Naive thymus-derived CD8-positive, alpha-beta T cell (primary cell): ENCODE measurements at regions not wholly inside any gene's neighbourhood (a gene's known extent, or its start where the extent isn't known, plus 50 kb on each side); places are given as distances from the start of the nearest gene placed in this dataset.
"Not testable (repeated sequence)": the region's sequence is repeated elsewhere in the genome, so short reads cannot be mapped to it uniquely, and the experiment has no call there.

Source experiments
- ATAC-seq, 2 donors: fragments of 150-1000 bp; cut with Tn5 transposase in 1 of 2; sonication (Bioruptor Pico), chemical (Tn5 transposase) in 1 of 2; 1 replicate in 1 of 2; 2 replicates in 1 of 2; pipeline ENCODE4 v1.10.0; 2021; ENCODE audit warnings: mild to moderate bottlenecking in 2 of 2, moderate library complexity in 2 of 2
- POLR2A ChIA-PET: fragments of 350-600 bp; sonication (Branson Sonifier 250); formaldehyde crosslinking; loops from one replicate; lab custom pipeline; 2021; ENCODE audit warnings: antibody characterized with exemption; lab: Charles Lee
- DNase-seq, 10 donors: peaks; one replicate each; pipeline versions ENCODE4 v3.0.0 to v3.0.0-alpha.2; 2020 to 2022
- H3K27ac Mint-ChIP-seq, 10 donors: one replicate each; pipeline ENCODE4 v1.8.0; 2020 to 2022; ENCODE audit warnings: mild to moderate bottlenecking in 10 of 10, mixed read lengths in 10 of 10, moderate library complexity in 4 of 10, inconsistent platforms in 1 of 10
- H3K27me3 Mint-ChIP-seq, 5 donors: one replicate each; pipeline ENCODE4 v1.8.0; 2021 to 2022; ENCODE audit warnings: mixed read lengths in 5 of 5
- H3K36me3 Mint-ChIP-seq, 3 donors: one replicate each; pipeline ENCODE4 v1.8.0; 2020 to 2022; ENCODE audit warnings: mixed read lengths in 3 of 3, mild to moderate bottlenecking in 2 of 3, inconsistent platforms in 1 of 3
- H3K4me1 Mint-ChIP-seq, 4 donors: one replicate each; pipeline ENCODE4 v1.8.0; 2021 to 2022; ENCODE audit warnings: mixed read lengths in 4 of 4
- H3K4me3 Mint-ChIP-seq, 10 donors: one replicate each; pipeline ENCODE4 v1.8.0; 2020 to 2022; ENCODE audit warnings: mild to moderate bottlenecking in 10 of 10, mixed read lengths in 10 of 10, moderate library complexity in 6 of 10, inconsistent platforms in 1 of 10
- H3K9me3 Mint-ChIP-seq, 9 donors: one replicate each; pipeline ENCODE4 v1.8.0; 2020 to 2022; ENCODE audit warnings: mixed read lengths in 9 of 9, mild to moderate bottlenecking in 3 of 9, inconsistent platforms in 1 of 9, moderate library complexity in 1 of 9

GRCh38 chr6:103344554-103345163 is 1515.1 kb downstream of the HACE1 start:
- no peak overlapping the region for H3K27ac Mint-ChIP-seq
- ATAC-seq (no peak), DNase-seq (no peak)
- no peaks in the 10 kb centered on the region for H3K4me1 Mint-ChIP-seq
- no peaks in the 10 kb centered on the region for H3K36me3 Mint-ChIP-seq
- H3K4me3 Mint-ChIP-seq: no peak overlapping the region
- no peaks in the 10 kb centered on the region for H3K27me3 Mint-ChIP-seq
- POLR2A ChIA-PET: no interaction called here
- H3K9me3 Mint-ChIP-seq: peaks cover 0 to 3% (median 0%) of the 10 kb centered on the region in 9 donors

- Mint-ChIP-seq H3K27me3 (no peaks in the 10 kb centered on the region), H3K4me1 (no peaks in the 10 kb centered on the region), H3K9me3 (peaks cover 0 to 3% (median 0%) of the 10 kb centered on the region in 9 donors), H3K36me3 (no peaks in the 10 kb centered on the region), H3K4me3 (no peak overlapping the region), H3K27ac (no peak overlapping the region)
- POLR2A ChIA-PET: no interaction called here
- DNase-seq (no peak), ATAC-seq (no peak)
Observed at GRCh38 chr6:103335412-103335811, 1524.3 kb downstream of the HACE1 start.

GRCh38 chr6:103326760-103327757 is 1532.7 kb downstream of the HACE1 start:
- POLR2A ChIA-PET: no interaction called here
- ATAC-seq (no peak), DNase-seq (no peak)
- no peaks in the 10 kb centered on the region for H3K27me3 Mint-ChIP-seq
- no peaks in the 10 kb centered on the region for H3K36me3 Mint-ChIP-seq
- no peak overlapping the region for H3K4me3 Mint-ChIP-seq
- no peak overlapping the region for H3K27ac Mint-ChIP-seq
- no peaks in the 10 kb centered on the region for H3K4me1 Mint-ChIP-seq
- H3K9me3 Mint-ChIP-seq: peaks cover 0 to 8% (median 2%) of the 10 kb centered on the region in 9 donors

GRCh38 chr6:103313432-103313831 is 1546.3 kb downstream of the HACE1 start:
- no peak overlapping the region for H3K4me3 Mint-ChIP-seq
- POLR2A ChIA-PET: no interaction called here
- H3K27ac Mint-ChIP-seq: no peak overlapping the region

GRCh38 chr6:103294376-103294775 is 1565.3 kb downstream of the HACE1 start:
- H3K27ac Mint-ChIP-seq, POLR2A ChIA-PET, H3K27me3 Mint-ChIP-seq, ATAC-seq, H3K36me3 Mint-ChIP-seq, H3K9me3 Mint-ChIP-seq, DNase-seq, H3K4me3 Mint-ChIP-seq, H3K4me1 Mint-ChIP-seq: not testable (repeated sequence)

More at GRCh38 chr6:103313432-103313831, 1546.3 kb downstream of the HACE1 start:
- DNase-seq: no peak
- H3K4me1 Mint-ChIP-seq: no peaks in the 10 kb centered on the region
- ATAC-seq: no peak
- H3K9me3 Mint-ChIP-seq: peaks cover 0 to 17% (median 3%) of the 10 kb centered on the region in 9 donors
- no peaks in the 10 kb centered on the region for H3K36me3 Mint-ChIP-seq
- no peaks in the 10 kb centered on the region for H3K27me3 Mint-ChIP-seq

GRCh38 chr6:103284835-103285234 is 1574.9 kb downstream of the HACE1 start:
- Mint-ChIP-seq H3K27me3 (no peaks in the 10 kb centered on the region), H3K27ac (no peak overlapping the region), H3K4me3 (no peak overlapping the region), H3K4me1 (no peaks in the 10 kb centered on the region), H3K9me3 (peaks cover 0 to 15% (median 5%) of the 10 kb centered on the region in 9 donors), H3K36me3 (no peaks in the 10 kb centered on the region)
- no peak for DNase-seq
- ATAC-seq: no peak
- POLR2A ChIA-PET: no interaction called here

- Mint-ChIP-seq H3K27ac (no peak overlapping the region), H3K4me3 (no peak overlapping the region), H3K4me1 (no peaks in the 10 kb centered on the region), H3K36me3 (no peaks in the 10 kb centered on the region), H3K27me3 (no peaks in the 10 kb centered on the region), H3K9me3 (peaks cover 0 to 14% (median 8%) of the 10 kb centered on the region in 9 donors)
- DNase-seq: no peak
- no peak for ATAC-seq
- POLR2A ChIA-PET: no interaction called here
Observed at GRCh38 chr6:103280417-103280816, 1579.3 kb downstream of the HACE1 start.

- peaks cover 0 to 14% (median 4%) of the 10 kb centered on the region in 9 donors for H3K9me3 Mint-ChIP-seq
- DNase-seq (no peak), ATAC-seq (no peak)
- H3K4me1 Mint-ChIP-seq: no peaks in the 10 kb centered on the region
- no peaks in the 10 kb centered on the region for H3K36me3 Mint-ChIP-seq
- no peak overlapping the region for H3K4me3 Mint-ChIP-seq
- POLR2A ChIA-PET: no interaction called here
- no peak overlapping the region for H3K27ac Mint-ChIP-seq
- H3K27me3 Mint-ChIP-seq: no peaks in the 10 kb centered on the region
Observed at GRCh38 chr6:103277936-103278335, 1581.8 kb downstream of the HACE1 start.

- H3K36me3 Mint-ChIP-seq: no peaks in the 10 kb centered on the region
Observed at GRCh38 chr6:103273048-103273447, 1586.7 kb downstream of the HACE1 start.

GRCh38 chr6:103269581-103269980 is 1590.1 kb downstream of the HACE1 start:
- DNase-seq (no peak), ATAC-seq (no peak)
- H3K4me1 Mint-ChIP-seq: no peaks in the 10 kb centered on the region
- H3K36me3 Mint-ChIP-seq: no peaks in the 10 kb centered on the region
- no peak overlapping the region for H3K4me3 Mint-ChIP-seq
- H3K27me3 Mint-ChIP-seq: no peaks in the 10 kb centered on the region
- POLR2A ChIA-PET: no interaction called here
- H3K9me3 Mint-ChIP-seq: peaks cover 0 to under 1% (median 0%) of the 10 kb centered on the region in 9 donors
- no peak overlapping the region for H3K27ac Mint-ChIP-seq

More at GRCh38 chr6:103273048-103273447, 1586.7 kb downstream of the HACE1 start:
- no peaks in the 10 kb centered on the region for H3K27me3 Mint-ChIP-seq
- DNase-seq: no peak
- ATAC-seq: no peak
- no peak overlapping the region for H3K4me3 Mint-ChIP-seq
- H3K27ac Mint-ChIP-seq: no peak overlapping the region
- H3K9me3 Mint-ChIP-seq: no peaks in the 10 kb centered on the region
- POLR2A ChIA-PET: no interaction called here
- no peaks in the 10 kb centered on the region for H3K4me1 Mint-ChIP-seq

GRCh38 chr6:103268335-103268734 is 1591.4 kb downstream of the HACE1 start:
- Mint-ChIP-seq H3K27ac (no peak overlapping the region), H3K27me3 (no peaks in the 10 kb centered on the region), H3K4me1 (no peaks in the 10 kb centered on the region), H3K9me3 (peaks cover 0 to 4% (median 0%) of the 10 kb centered on the region in 9 donors), H3K36me3 (no peaks in the 10 kb centered on the region), H3K4me3 (no peak overlapping the region)
- no peak for DNase-seq
- no peak for ATAC-seq
- POLR2A ChIA-PET: no interaction called here

- Mint-ChIP-seq H3K36me3 (no peaks in the 10 kb centered on the region), H3K27ac (no peak overlapping the region), H3K4me1 (no peaks in the 10 kb centered on the region), H3K9me3 (peaks cover 0 to 6% (median 3%) of the 10 kb centered on the region in 9 donors), H3K27me3 (no peaks in the 10 kb centered on the region), H3K4me3 (no peak overlapping the region)
- DNase-seq: no peak
- POLR2A ChIA-PET: no interaction called here
- ATAC-seq: no peak
Observed at GRCh38 chr6:103264020-103264419, 1595.7 kb downstream of the HACE1 start.

- H3K27me3 Mint-ChIP-seq: no peaks in the 10 kb centered on the region
- no peak overlapping the region for H3K27ac Mint-ChIP-seq
- ATAC-seq: no peak
- no peaks in the 10 kb centered on the region for H3K4me1 Mint-ChIP-seq
- POLR2A ChIA-PET: no interaction called here
- H3K9me3 Mint-ChIP-seq: peaks cover 0 to 17% (median 5%) of the 10 kb centered on the region in 9 donors
- no peaks in the 10 kb centered on the region for H3K36me3 Mint-ChIP-seq
- no peak overlapping the region for H3K4me3 Mint-ChIP-seq
- DNase-seq: no peak
Observed at GRCh38 chr6:103255132-103255531, 1604.6 kb downstream of the HACE1 start.
